ENCODE measurements at regions not wholly inside any gene's neighbourhood (a gene's known extent, or its start where the extent isn't known, plus 50 kb on each side); places are given as distances from the start of the nearest gene placed in this dataset.
"Not testable (repeated sequence)": the region's sequence is repeated elsewhere in the genome, so short reads cannot be mapped to it uniquely, and the experiment has no call there.

GRCh38 chr14:106686533-106686932 lies 1160.2 kb downstream of the TMEM121 start:
- no peak for DNase-seq
- no peaks in the 10 kb centered on the region for H3K36me3 ChIP-seq
- no peak for TF ChIP-seq CTCF (IDR thresholded peaks at IDR 0.05; ENCODE audit: low read depth, low read length)
- H3K27ac ChIP-seq, result no peak overlapping the region
- no peak overlapping the region for H3K4me3 ChIP-seq (ENCODE audit: low read depth, low read length)
- H3K27me3 ChIP-seq (ENCODE audit: insufficient read depth, low read depth, severe bottlenecking), result peaks cover 36% of the 10 kb centered on the region
- H3K9me3 ChIP-seq (ENCODE audit: severe bottlenecking), result no peaks in the 10 kb centered on the region

- Histone ChIP-seq H3K9me3 (ENCODE audit: severe bottlenecking) (no peaks in the 10 kb centered on the region), H3K4me3 (ENCODE audit: low read depth, low read length) (no peak overlapping the region), H3K36me3 (no peaks in the 10 kb centered on the region), H3K27me3 (ENCODE audit: insufficient read depth, low read depth, severe bottlenecking) (peaks cover 20% of the 10 kb centered on the region), H3K27ac (no peak overlapping the region)
- no peak for TF ChIP-seq CTCF (IDR thresholded peaks at IDR 0.05; ENCODE audit: low read depth, low read length)
- no peak for DNase-seq
Measured at GRCh38 chr14:106690333-106690891, 1164.0 kb downstream of the TMEM121 start.

GRCh38 chr14:106691601-106692291 lies 1165.4 kb downstream of the TMEM121 start:
- Histone ChIP-seq H3K27ac (no peak overlapping the region), H3K36me3 (no peaks in the 10 kb centered on the region), H3K9me3 (ENCODE audit: severe bottlenecking) (no peaks in the 10 kb centered on the region), H3K27me3 (ENCODE audit: insufficient read depth, low read depth, severe bottlenecking) (peaks cover 8% of the 10 kb centered on the region), H3K4me3 (ENCODE audit: low read depth, low read length) (no peak overlapping the region)
- TF ChIP-seq CTCF (IDR thresholded peaks at IDR 0.05; ENCODE audit: low read depth, low read length), result peak; percentile 70
- DNase-seq, result peak; percentile 25

- Histone ChIP-seq H3K4me3 (ENCODE audit: low read depth, low read length) (no peak overlapping the region), H3K27ac (no peak overlapping the region), H3K9me3 (ENCODE audit: severe bottlenecking) (no peaks in the 10 kb centered on the region), H3K27me3 (ENCODE audit: insufficient read depth, low read depth, severe bottlenecking) (peaks cover 6% of the 10 kb centered on the region), H3K36me3 (no peaks in the 10 kb centered on the region)
- TF ChIP-seq CTCF (IDR thresholded peaks at IDR 0.05; ENCODE audit: low read depth, low read length), result peak; percentile 46; the same call in 1 of the 2 replicates
- DNase-seq, result peak; percentile 15
Measured at GRCh38 chr14:106694638-106695393, 1168.4 kb downstream of the TMEM121 start.

- H3K4me3 ChIP-seq (ENCODE audit: low read depth, low read length); H3K27ac ChIP-seq; H3K36me3 ChIP-seq; H3K9me3 ChIP-seq (ENCODE audit: severe bottlenecking); H3K27me3 ChIP-seq (ENCODE audit: insufficient read depth, low read depth, severe bottlenecking); DNase-seq: not testable (repeated sequence)
Measured at GRCh38 chr14:106698620-106699267, 1172.4 kb downstream of the TMEM121 start.

- not testable (repeated sequence) for H3K27ac ChIP-seq; H3K4me3 ChIP-seq (ENCODE audit: low read depth, low read length); DNase-seq; H3K27me3 ChIP-seq (ENCODE audit: insufficient read depth, low read depth, severe bottlenecking); H3K9me3 ChIP-seq (ENCODE audit: severe bottlenecking); H3K36me3 ChIP-seq
Measured at GRCh38 chr14:106703651-106704050, 1177.3 kb downstream of the TMEM121 start.

GRCh38 chr14:106706488-106706887 lies 1180.1 kb downstream of the TMEM121 start:
- H3K36me3 ChIP-seq; H3K27me3 ChIP-seq (ENCODE audit: insufficient read depth, low read depth, severe bottlenecking); H3K27ac ChIP-seq; DNase-seq; H3K4me3 ChIP-seq (ENCODE audit: low read depth, low read length); H3K9me3 ChIP-seq (ENCODE audit: severe bottlenecking): not testable (repeated sequence)

GRCh38 chr14:106710187-106710586 lies 1183.8 kb downstream of the TMEM121 start:
- not testable (repeated sequence) for H3K9me3 ChIP-seq (ENCODE audit: severe bottlenecking); H3K4me3 ChIP-seq (ENCODE audit: low read depth, low read length); H3K27ac ChIP-seq; H3K27me3 ChIP-seq (ENCODE audit: insufficient read depth, low read depth, severe bottlenecking); H3K36me3 ChIP-seq; DNase-seq

- DNase-seq; H3K4me3 ChIP-seq (ENCODE audit: low read depth, low read length); H3K36me3 ChIP-seq; H3K9me3 ChIP-seq (ENCODE audit: severe bottlenecking); H3K27ac ChIP-seq; H3K27me3 ChIP-seq (ENCODE audit: insufficient read depth, low read depth, severe bottlenecking): not testable (repeated sequence)
Measured at GRCh38 chr14:106712513-106712912, 1186.1 kb downstream of the TMEM121 start.
